HepG2 (cell line): ENCODE measurements at regions not wholly inside any gene's neighbourhood (a gene's known extent, or its start where the extent isn't known, plus 50 kb on each side); places are given as distances from the start of the nearest gene placed in this dataset.

ENCODE experiments used
- ATAC-seq: fragments of 200-7000 bp; cut with Tn5 transposase; 3 replicates; pipeline ENCODE4 v1.9.1; 2020; ENCODE audit warnings: mild to moderate bottlenecking, moderate library complexity
- BruUV-seq: library from RNA; stranded (reverse); fragments of 400-500 nt; replicated peaks from 2 replicates; lab custom pipeline; 2021; lab: Mats Ljungman, UMichigan
- CTCF ChIA-PET: fragments of 300-600 bp; formaldehyde crosslinking; extraction: SDS; loops from one replicate; lab custom pipeline; 2021; ENCODE audit warnings: low total read pairs, inconsistent platforms, low intra/inter-chr PET ratio; lab: Yijun Ruan, JAX
- POLR2A ChIA-PET: fragments of 350-600 bp; sonication (Branson Sonifier 250); formaldehyde crosslinking; loops from one replicate; lab custom pipeline; 2020; ENCODE audit warnings: antibody characterized with exemption, inconsistent platforms; lab: Yijun Ruan, JAX
- DNase-seq: peaks from one replicate; pipeline ENCODE4 v3.0.0-alpha.2; 2015; ENCODE audit warnings: low spot score
- FAIRE-seq: peaks from 3 replicates; lab custom pipeline; 2011; peaks lifted over from hg19 to GRCh38; lab: Jason Lieb, UNC
- H2AFZ ChIP-seq: one replicate; pipeline ENCODE4 v1.6.1; 2011; ENCODE audit warnings: low read length, inconsistent platforms
- H3K27ac ChIP-seq: fragments of 300-600 bp; 3 replicates; pipeline ENCODE4 v1.8.0; 2011; ENCODE audit warnings: mixed run types, mild to moderate bottlenecking, mixed read lengths, low read length, inconsistent platforms; ENCODE audit not compliant: insufficient read depth; ENCODE audit errors: extremely low read length
- H3K27me3 ChIP-seq, 2 experiments: fragments of 200-600 bp in 1 of 2; 2 replicates in 1 of 2; 3 replicates in 1 of 2; pipeline versions ENCODE4 v1.6.0 to v1.8.0; 2011; ENCODE audit warnings: low read length in 2 of 2, mild to moderate bottlenecking in 2 of 2, moderate library complexity in 2 of 2, inconsistent platforms in 1 of 2; ENCODE audit not compliant: insufficient read depth in 2 of 2, control insufficient read depth in 1 of 2
- H3K36me3 ChIP-seq, 2 experiments: fragments of 200-600 bp in 1 of 2; replicated peaks in 1 of 2; 2 replicates in 1 of 2; 3 replicates in 1 of 2; pipeline versions ENCODE4 v1.5.1 to v1.8.0; 2011; ENCODE audit warnings: low read length in 2 of 2, inconsistent platforms in 1 of 2; ENCODE audit not compliant: insufficient read depth in 2 of 2, control insufficient read depth in 1 of 2
- H3K4me1 ChIP-seq: 2 replicates; pipeline ENCODE4 v1.5.1; 2012; ENCODE audit warnings: low read length, inconsistent platforms; ENCODE audit not compliant: insufficient read depth
- H3K4me2 ChIP-seq: 2 replicates; pipeline ENCODE4 v1.6.0; 2011; ENCODE audit warnings: low read depth, low read length, inconsistent platforms
- H3K4me3 ChIP-seq, 3 experiments: fragments of 200-600 bp in 1 of 3; sonication (generic), shearing (Covaris generic) in 1 of 3; replicated peaks in 1 of 3; 2 replicates each; pipeline ENCODE4 v1.5.1; 2011 to 2016; ENCODE audit warnings: low read length in 3 of 3, inconsistent platforms in 2 of 3, low read depth in 2 of 3, mild to moderate bottlenecking in 2 of 3, control low read depth in 1 of 3, mixed read lengths in 1 of 3; ENCODE audit not compliant: insufficient read depth in 1 of 3
- H3K79me2 ChIP-seq: one replicate; pipeline ENCODE4 v1.6.1; 2011; ENCODE audit warnings: low read length, inconsistent platforms; ENCODE audit not compliant: insufficient read depth
- H3K9ac ChIP-seq: 2 replicates; pipeline ENCODE4 v1.6.0; 2011; ENCODE audit warnings: mild to moderate bottlenecking, low read depth, low read length, inconsistent platforms; ENCODE audit not compliant: insufficient read depth
- H3K9me3 ChIP-seq: 2 replicates; pipeline ENCODE4 v1.5.1; 2012; ENCODE audit warnings: mild to moderate bottlenecking, low read length
- H4K20me1 ChIP-seq: 2 replicates; pipeline ENCODE4 v1.6.0; 2011; ENCODE audit warnings: inconsistent platforms, mild to moderate bottlenecking, low read length, moderate library complexity; ENCODE audit not compliant: insufficient read depth
- BRCA1 ChIP-seq: sonication (generic); formaldehyde crosslinking; IDR thresholded peaks from 2 replicates; pipeline ENCODE4 v1.4.0; 2020; ENCODE audit warnings: missing genetic modification reagents
- CCAR2 ChIP-seq: fragments of 200-400 bp; formaldehyde crosslinking; optimal IDR thresholded peaks from 2 replicates; pipeline ENCODE3; 2018; ENCODE audit warnings: low read depth, mild to moderate bottlenecking, low read length, moderate library complexity
- EZH2 ChIP-seq: conservative IDR thresholded peaks from 2 replicates; pipeline ENCODE4 v1.6.1; 2012; ENCODE audit warnings: mild to moderate bottlenecking, low read depth, low read length, moderate library complexity
- HOXA7 ChIP-seq: sonication (generic); formaldehyde crosslinking; IDR thresholded peaks from 2 replicates; pipeline ENCODE4 v1.8.1; 2022; ENCODE audit warnings: mild to moderate bottlenecking, missing genetic modification reagents, moderate library complexity
- KDM1A ChIP-seq: IDR thresholded peaks from 2 replicates; pipeline ENCODE4 v1.6.1; 2016; ENCODE audit warnings: missing compliant biosample characterization
- MAZ ChIP-seq, 2 experiments: sonication (generic) in 1 of 2; formaldehyde crosslinking in 1 of 2; IDR thresholded peaks; 2 replicates each; pipeline versions ENCODE4 v1.5.0 to v1.6.1; 2012 to 2020; ENCODE audit warnings: low read depth in 2 of 2, mild to moderate bottlenecking in 2 of 2, borderline replicate concordance in 1 of 2, improper control_type of control experiment in 1 of 2, low read length in 1 of 2, missing genetic modification reagents in 1 of 2, moderate library complexity in 1 of 2
- MTA3 ChIP-seq: sonication (generic); formaldehyde crosslinking; IDR thresholded peaks from 2 replicates; pipeline ENCODE4 v1.4.0; 2020; ENCODE audit warnings: missing genetic modification reagents
- PCBP1 ChIP-seq: fragments of 200-400 bp; formaldehyde crosslinking; IDR thresholded peaks from 2 replicates; pipeline ENCODE4 v1.6.1; 2017; ENCODE audit warnings: mild to moderate bottlenecking, low read depth, low read length, borderline replicate concordance
- SNRNP70 ChIP-seq: fragments of 200-400 bp; formaldehyde crosslinking; IDR thresholded peaks from 2 replicates; pipeline ENCODE4 v1.6.1; 2017; ENCODE audit warnings: mild to moderate bottlenecking, low read depth, low read length, moderate library complexity
- YEATS2 ChIP-seq: sonication (generic); formaldehyde crosslinking; IDR thresholded peaks from 2 replicates; pipeline ENCODE4 v1.4.0; 2020; ENCODE audit warnings: missing genetic modification reagents, borderline replicate concordance
- ZSCAN9 ChIP-seq: IDR thresholded peaks from 2 replicates; pipeline ENCODE4 v1.6.1; 2016; ENCODE audit warnings: borderline replicate concordance
- ZZZ3 ChIP-seq: sonication (generic); formaldehyde crosslinking; IDR thresholded peaks from 2 replicates; pipeline ENCODE4 v1.4.0; 2020; ENCODE audit warnings: missing genetic modification reagents, mild to moderate bottlenecking, borderline replicate concordance
- WGBS: methylation state at CpG from one replicate; pipeline ENCODE4 v1.1.6; 2017; ENCODE audit warnings: low lambda C conversion rate; 5-methylcytosine and 5-hydroxymethylcytosine counted together
- in situ Hi-C: cut with HindIII; loops from 2 replicates; pipeline ENCODE4 v1.10.0; 2017; ENCODE audit warnings: low pct_unique_long_range_greater_than_20kb; ENCODE audit not compliant: extremely low pct_ligation_motif_present
- intact Hi-C: fragments of 100-400 bp; cut with micrococcal nuclease; formaldehyde crosslinking; loops from one replicate; pipeline ENCODE4 v1.10.0; 2022; ENCODE audit not compliant: unreplicated experiment
- TF ChIP-seq, protein P1 (sequence below): IDR thresholded peaks from 2 replicates; pipeline ENCODE4 v1.6.1; 2012; ENCODE audit warnings: low read length, improper control_type of control experiment
- TF ChIP-seq, protein P2 (sequence below): sonication (generic); formaldehyde crosslinking; IDR thresholded peaks from 2 replicates; pipeline ENCODE4 v1.4.0; 2020; ENCODE audit warnings: missing genetic modification reagents
- TF ChIP-seq, protein P3 (sequence below): IDR thresholded peaks from 2 replicates; pipeline ENCODE4 v1.6.1; 2016; ENCODE audit warnings: missing biosample characterization, missing genetic modification reagents, low read depth

DNA sequence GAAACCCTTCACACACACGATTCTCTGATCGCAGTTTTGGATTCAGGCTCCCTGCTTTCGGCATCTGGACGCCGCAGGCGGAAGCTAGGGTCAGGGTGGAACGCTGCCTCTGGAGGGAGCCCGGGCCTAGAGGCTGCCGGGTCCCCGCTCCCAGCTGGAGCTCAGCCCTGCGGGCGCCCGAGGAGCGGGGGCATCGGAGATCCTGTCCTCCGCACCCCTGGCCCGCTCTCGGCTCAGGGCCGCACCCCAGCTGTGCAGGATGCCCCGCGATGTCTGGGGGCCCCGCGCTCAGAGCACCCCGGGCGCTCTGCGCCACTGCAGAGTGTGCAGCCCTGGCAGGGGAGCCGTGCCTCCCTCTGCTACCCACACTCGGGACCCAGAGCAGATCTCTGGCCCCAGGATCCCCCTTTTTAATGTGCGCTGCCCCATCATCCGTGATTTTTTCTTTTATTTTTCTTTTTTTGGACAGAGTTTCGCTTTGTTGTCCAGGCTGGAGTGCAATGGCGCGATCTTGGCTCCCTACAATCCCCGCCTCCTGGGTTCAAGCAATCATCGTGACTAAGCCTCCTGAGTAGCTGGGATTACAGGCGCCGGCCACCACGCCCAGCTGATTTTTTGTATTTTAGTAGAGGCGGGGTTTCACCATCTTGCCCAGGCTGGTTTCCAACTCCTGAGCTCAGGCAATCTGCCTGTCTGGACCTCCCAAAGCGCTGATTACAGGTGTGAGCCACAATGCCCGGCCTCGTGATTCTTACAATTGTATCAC lies 54.8 kb upstream of the TUBA3E start (continued):
- TF ChIP-seq BRCA1 (no peak), EZH2 (no peak), CCAR2 (no peak), PCBP1 (no peak), KDM1A (no peak), HOXA7 (CRISPR knock-in tag) (no peak), ZZZ3 (CRISPR knock-in tag) (no peak), ZSCAN9 (CRISPR knock-in tag) (no peak)

DNA sequence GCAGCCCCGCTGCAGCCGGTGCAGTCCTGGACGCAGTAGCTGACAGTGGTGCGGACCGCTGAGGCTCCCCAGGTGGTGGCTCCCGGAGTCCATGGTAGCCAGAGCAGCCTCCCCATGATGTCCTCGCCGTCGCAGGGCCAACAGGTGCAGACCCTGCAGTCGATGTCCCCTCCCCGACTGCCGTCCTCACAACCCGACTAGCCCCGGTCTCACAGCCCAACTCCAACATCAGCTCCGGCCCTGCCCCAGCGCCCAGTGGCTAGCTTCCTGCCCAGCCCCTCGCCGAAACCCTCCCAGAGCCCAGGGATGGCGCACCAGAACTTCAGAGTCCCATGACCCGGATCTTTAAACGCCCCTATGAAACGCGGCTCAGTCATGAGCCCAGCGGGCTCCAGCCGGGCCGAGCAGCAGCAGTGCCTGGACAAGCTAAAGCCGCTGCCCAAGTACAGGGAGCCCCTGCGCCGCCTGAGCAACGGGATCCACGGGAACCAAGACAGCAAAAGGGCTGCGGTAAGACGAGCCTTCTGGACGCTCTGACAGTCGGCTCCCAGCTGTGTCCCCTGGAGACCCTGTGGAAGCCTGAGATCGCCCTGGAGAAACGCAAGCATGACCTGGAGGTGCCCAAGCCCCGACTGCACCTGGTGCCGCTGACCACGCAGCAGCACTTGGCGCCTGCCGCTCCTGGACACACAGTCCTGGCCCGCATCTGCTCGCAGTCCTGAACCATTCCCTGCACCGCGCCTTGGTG lies 53.8 kb upstream of the TUBA3E start:
- H3K9me3 ChIP-seq = no peaks in the 10 kb centered on the region
- no peaks in the 10 kb centered on the region for H3K4me1 ChIP-seq
- CTCF ChIA-PET = no interaction called here
- POLR2A ChIA-PET = no interaction called here
- ATAC-seq = peak; percentile 66
- H3K27ac ChIP-seq = no peak overlapping the region
- intact Hi-C loops = no loop called here
- WGBS = 34% methylated on average over 25 of the region's 46 CpGs
- in situ Hi-C loops = no loop called here
- H3K4me3 ChIP-seq = no peak overlapping the region
- no peaks in the 10 kb centered on the region for H3K79me2 ChIP-seq
- BruUV-seq = no TSS peak
- H4K20me1 ChIP-seq = no peaks in the 10 kb centered on the region
- H3K36me3 ChIP-seq = no peaks in the 10 kb centered on the region
- no peak overlapping the region for H3K4me2 ChIP-seq
- no peak for FAIRE-seq
- no peak overlapping the region for H3K9ac ChIP-seq
- no peak overlapping the region for H2AFZ ChIP-seq
- DNase-seq = no peak
- H3K27me3 ChIP-seq = peaks cover 10 to 39% of the 10 kb centered on the region in 2 experiments; a peak in 4 of 5 replicates
- TF ChIP-seq YEATS2 (CRISPR knock-in tag) (no peak), SNRNP70 (no peak), MTA3 (CRISPR knock-in tag) (no peak), MAZ (IDR thresholded peaks at IDR 0.05; ENCODE audit: borderline replicate concordance, low read depth, low read length) (no peak), MAZ (CRISPR knock-in tag; IDR thresholded peaks at IDR 0.05; ENCODE audit: low read depth) (no peak)
- TF ChIP-seq, protein P1, sequence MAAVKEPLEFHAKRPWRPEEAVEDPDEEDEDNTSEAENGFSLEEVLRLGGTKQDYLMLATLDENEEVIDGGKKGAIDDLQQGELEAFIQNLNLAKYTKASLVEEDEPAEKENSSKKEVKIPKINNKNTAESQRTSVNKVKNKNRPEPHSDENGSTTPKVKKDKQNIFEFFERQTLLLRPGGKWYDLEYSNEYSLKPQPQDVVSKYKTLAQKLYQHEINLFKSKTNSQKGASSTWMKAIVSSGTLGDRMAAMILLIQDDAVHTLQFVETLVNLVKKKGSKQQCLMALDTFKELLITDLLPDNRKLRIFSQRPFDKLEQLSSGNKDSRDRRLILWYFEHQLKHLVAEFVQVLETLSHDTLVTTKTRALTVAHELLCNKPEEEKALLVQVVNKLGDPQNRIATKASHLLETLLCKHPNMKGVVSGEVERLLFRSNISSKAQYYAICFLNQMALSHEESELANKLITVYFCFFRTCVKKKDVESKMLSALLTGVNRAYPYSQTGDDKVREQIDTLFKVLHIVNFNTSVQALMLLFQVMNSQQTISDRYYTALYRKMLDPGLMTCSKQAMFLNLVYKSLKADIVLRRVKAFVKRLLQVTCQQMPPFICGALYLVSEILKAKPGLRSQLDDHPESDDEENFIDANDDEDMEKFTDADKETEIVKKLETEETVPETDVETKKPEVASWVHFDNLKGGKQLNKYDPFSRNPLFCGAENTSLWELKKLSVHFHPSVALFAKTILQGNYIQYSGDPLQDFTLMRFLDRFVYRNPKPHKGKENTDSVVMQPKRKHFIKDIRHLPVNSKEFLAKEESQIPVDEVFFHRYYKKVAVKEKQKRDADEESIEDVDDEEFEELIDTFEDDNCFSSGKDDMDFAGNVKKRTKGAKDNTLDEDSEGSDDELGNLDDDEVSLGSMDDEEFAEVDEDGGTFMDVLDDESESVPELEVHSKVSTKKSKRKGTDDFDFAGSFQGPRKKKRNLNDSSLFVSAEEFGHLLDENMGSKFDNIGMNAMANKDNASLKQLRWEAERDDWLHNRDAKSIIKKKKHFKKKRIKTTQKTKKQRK = no peak
- TF ChIP-seq, protein P2, sequence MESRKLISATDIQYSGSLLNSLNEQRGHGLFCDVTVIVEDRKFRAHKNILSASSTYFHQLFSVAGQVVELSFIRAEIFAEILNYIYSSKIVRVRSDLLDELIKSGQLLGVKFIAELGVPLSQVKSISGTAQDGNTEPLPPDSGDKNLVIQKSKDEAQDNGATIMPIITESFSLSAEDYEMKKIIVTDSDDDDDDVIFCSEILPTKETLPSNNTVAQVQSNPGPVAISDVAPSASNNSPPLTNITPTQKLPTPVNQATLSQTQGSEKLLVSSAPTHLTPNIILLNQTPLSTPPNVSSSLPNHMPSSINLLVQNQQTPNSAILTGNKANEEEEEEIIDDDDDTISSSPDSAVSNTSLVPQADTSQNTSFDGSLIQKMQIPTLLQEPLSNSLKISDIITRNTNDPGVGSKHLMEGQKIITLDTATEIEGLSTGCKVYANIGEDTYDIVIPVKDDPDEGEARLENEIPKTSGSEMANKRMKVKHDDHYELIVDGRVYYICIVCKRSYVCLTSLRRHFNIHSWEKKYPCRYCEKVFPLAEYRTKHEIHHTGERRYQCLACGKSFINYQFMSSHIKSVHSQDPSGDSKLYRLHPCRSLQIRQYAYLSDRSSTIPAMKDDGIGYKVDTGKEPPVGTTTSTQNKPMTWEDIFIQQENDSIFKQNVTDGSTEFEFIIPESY (CRISPR knock-in tag) = no peak
- TF ChIP-seq, protein P3, sequence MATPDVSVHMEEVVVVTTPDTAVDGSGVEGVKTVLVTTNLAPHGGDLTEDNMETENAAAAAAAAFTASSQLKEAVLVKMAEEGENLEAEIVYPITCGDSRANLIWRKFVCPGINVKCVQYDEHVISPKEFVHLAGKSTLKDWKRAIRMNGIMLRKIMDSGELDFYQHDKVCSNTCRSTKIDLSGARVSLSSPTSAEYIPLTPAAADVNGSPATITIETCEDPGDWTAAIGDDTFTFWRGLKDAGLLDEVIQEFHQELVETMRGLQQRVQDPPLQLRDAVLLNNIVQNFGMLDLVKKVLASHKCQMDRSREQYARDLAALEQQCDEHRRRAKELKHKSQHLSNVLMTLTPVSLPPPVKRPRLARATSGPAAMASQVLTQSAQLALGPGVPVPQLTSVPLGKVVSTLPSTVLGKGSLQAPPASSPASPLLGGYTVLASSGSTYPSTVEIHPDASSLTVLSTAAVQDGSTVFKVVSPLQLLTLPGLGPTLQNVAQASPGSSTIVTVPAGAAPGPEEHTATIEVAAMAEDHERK = no peak
